ENCODE measurements at regions not wholly inside any gene's neighbourhood (a gene's known extent, or its start where the extent isn't known, plus 50 kb on each side); places are given as distances from the start of the nearest gene placed in this dataset.

GRCh38 chr10:29766753-29767152, 132.0 kb upstream of the SVIL start:
- DNase-seq (ENCODE audit: low read depth): no peak
- no peak overlapping the region for H3K4me3 ChIP-seq (ENCODE audit: low read length)
- H3K27me3 ChIP-seq (replicated peaks; ENCODE audit: control insufficient read depth, insufficient read depth, low read length): peaks cover 13% of the 10 kb centered on the region
- H3K4me1 ChIP-seq (ENCODE audit: control insufficient read depth, insufficient read depth, low read length): no peaks in the 10 kb centered on the region
- H3K9me3 ChIP-seq (ENCODE audit: control insufficient read depth, low read length): no peaks in the 10 kb centered on the region
- no peaks in the 10 kb centered on the region for H3K36me3 ChIP-seq (ENCODE audit: control insufficient read depth, insufficient read depth, low read length, severe bottlenecking)
- H3K9ac ChIP-seq (ENCODE audit: low read length): no peak overlapping the region

- Histone ChIP-seq H3K27me3 (replicated peaks; ENCODE audit: control insufficient read depth, insufficient read depth, low read length) (peaks cover 13% of the 10 kb centered on the region), H3K4me1 (ENCODE audit: control insufficient read depth, insufficient read depth, low read length) (no peaks in the 10 kb centered on the region), H3K36me3 (ENCODE audit: control insufficient read depth, insufficient read depth, low read length, severe bottlenecking) (no peaks in the 10 kb centered on the region), H3K4me3 (ENCODE audit: low read length) (no peak overlapping the region), H3K9me3 (ENCODE audit: control insufficient read depth, low read length) (no peaks in the 10 kb centered on the region), H3K9ac (ENCODE audit: low read length) (no peak overlapping the region)
- no peak for DNase-seq (ENCODE audit: low read depth)
Measured at GRCh38 chr10:29765330-29765729, 130.6 kb upstream of the SVIL start.

- Histone ChIP-seq H3K9ac (ENCODE audit: low read length) (no peak overlapping the region), H3K36me3 (ENCODE audit: control insufficient read depth, insufficient read depth, low read length, severe bottlenecking) (no peaks in the 10 kb centered on the region), H3K4me3 (ENCODE audit: low read length) (no peak overlapping the region), H3K9me3 (ENCODE audit: control insufficient read depth, low read length) (no peaks in the 10 kb centered on the region), H3K27me3 (replicated peaks; ENCODE audit: control insufficient read depth, insufficient read depth, low read length) (peaks cover 13% of the 10 kb centered on the region), H3K4me1 (ENCODE audit: control insufficient read depth, insufficient read depth, low read length) (no peaks in the 10 kb centered on the region)
- no peak for DNase-seq (ENCODE audit: low read depth)
Measured at GRCh38 chr10:29763396-29763795, 128.6 kb upstream of the SVIL start.

- Histone ChIP-seq H3K9ac (ENCODE audit: low read length) (no peak overlapping the region), H3K4me1 (ENCODE audit: control insufficient read depth, insufficient read depth, low read length) (peaks cover 10% of the 10 kb centered on the region), H3K9me3 (ENCODE audit: control insufficient read depth, low read length) (no peaks in the 10 kb centered on the region), H3K36me3 (ENCODE audit: control insufficient read depth, insufficient read depth, low read length, severe bottlenecking) (no peaks in the 10 kb centered on the region), H3K27me3 (replicated peaks; ENCODE audit: control insufficient read depth, insufficient read depth, low read length) (peaks cover 8% of the 10 kb centered on the region), H3K4me3 (ENCODE audit: low read length) (no peak overlapping the region)
- no peak for DNase-seq (ENCODE audit: low read depth)
Measured at GRCh38 chr10:29761916-29762315, 127.1 kb upstream of the SVIL start.

- Histone ChIP-seq H3K4me1 (ENCODE audit: control insufficient read depth, insufficient read depth, low read length) (peaks cover 15% of the 10 kb centered on the region), H3K27me3 (replicated peaks; ENCODE audit: control insufficient read depth, insufficient read depth, low read length) (no peaks in the 10 kb centered on the region), H3K36me3 (ENCODE audit: control insufficient read depth, insufficient read depth, low read length, severe bottlenecking) (no peaks in the 10 kb centered on the region), H3K9me3 (ENCODE audit: control insufficient read depth, low read length) (no peaks in the 10 kb centered on the region), H3K9ac (ENCODE audit: low read length) (no peak overlapping the region), H3K4me3 (ENCODE audit: low read length) (no peak overlapping the region)
- no peak for DNase-seq (ENCODE audit: low read depth)
Measured at GRCh38 chr10:29760138-29760900, 125.5 kb upstream of the SVIL start.

GRCh38 chr10:29757551-29758297, 123.0 kb upstream of the SVIL start:
- no peaks in the 10 kb centered on the region for H3K9me3 ChIP-seq (ENCODE audit: control insufficient read depth, low read length)
- no peaks in the 10 kb centered on the region for H3K27me3 ChIP-seq (replicated peaks; ENCODE audit: control insufficient read depth, insufficient read depth, low read length)
- no peak overlapping the region for H3K4me3 ChIP-seq (ENCODE audit: low read length)
- no peaks in the 10 kb centered on the region for H3K36me3 ChIP-seq (ENCODE audit: control insufficient read depth, insufficient read depth, low read length, severe bottlenecking)
- no peak for DNase-seq (ENCODE audit: low read depth)
- peaks cover 15% of the 10 kb centered on the region for H3K4me1 ChIP-seq (ENCODE audit: control insufficient read depth, insufficient read depth, low read length)
- no peak overlapping the region for H3K9ac ChIP-seq (ENCODE audit: low read length)

- peak; percentile 81 for DNase-seq (ENCODE audit: low read depth)
- H3K4me3 ChIP-seq (ENCODE audit: low read length): no peak overlapping the region
- no peaks in the 10 kb centered on the region for H3K9me3 ChIP-seq (ENCODE audit: control insufficient read depth, low read length)
- no peaks in the 10 kb centered on the region for H3K27me3 ChIP-seq (replicated peaks; ENCODE audit: control insufficient read depth, insufficient read depth, low read length)
- no peaks in the 10 kb centered on the region for H3K36me3 ChIP-seq (ENCODE audit: control insufficient read depth, insufficient read depth, low read length, severe bottlenecking)
- no peak overlapping the region for H3K9ac ChIP-seq (ENCODE audit: low read length)
- peaks cover 17% of the 10 kb centered on the region for H3K4me1 ChIP-seq (ENCODE audit: control insufficient read depth, insufficient read depth, low read length)
Measured at GRCh38 chr10:29756451-29756850, 121.7 kb upstream of the SVIL start.

GRCh38 chr10:29753283-29753682, 118.5 kb upstream of the SVIL start:
- no peak for DNase-seq (ENCODE audit: low read depth)
- Histone ChIP-seq H3K36me3 (ENCODE audit: control insufficient read depth, insufficient read depth, low read length, severe bottlenecking) (no peaks in the 10 kb centered on the region), H3K27me3 (replicated peaks; ENCODE audit: control insufficient read depth, insufficient read depth, low read length) (no peaks in the 10 kb centered on the region), H3K9ac (ENCODE audit: low read length) (no peak overlapping the region), H3K9me3 (ENCODE audit: control insufficient read depth, low read length) (no peaks in the 10 kb centered on the region), H3K4me1 (ENCODE audit: control insufficient read depth, insufficient read depth, low read length) (peaks cover 47% of the 10 kb centered on the region), H3K4me3 (ENCODE audit: low read length) (no peak overlapping the region)

- Histone ChIP-seq H3K27me3 (replicated peaks; ENCODE audit: control insufficient read depth, insufficient read depth, low read length) (no peaks in the 10 kb centered on the region), H3K4me1 (ENCODE audit: control insufficient read depth, insufficient read depth, low read length) (peaks cover 40% of the 10 kb centered on the region)
- no peak for DNase-seq (ENCODE audit: low read depth)
Measured at GRCh38 chr10:29751684-29752083, 116.9 kb upstream of the SVIL start.

GRCh38 chr10:29751240-29751639, 116.5 kb upstream of the SVIL start:
- Histone ChIP-seq H3K9ac (ENCODE audit: low read length) (peak overlapping the region; percentile 54), H3K4me3 (ENCODE audit: low read length) (no peak overlapping the region), H3K4me1 (ENCODE audit: control insufficient read depth, insufficient read depth, low read length) (peaks cover 41% of the 10 kb centered on the region), H3K36me3 (ENCODE audit: control insufficient read depth, insufficient read depth, low read length, severe bottlenecking) (no peaks in the 10 kb centered on the region), H3K9me3 (ENCODE audit: control insufficient read depth, low read length) (no peaks in the 10 kb centered on the region), H3K27me3 (replicated peaks; ENCODE audit: control insufficient read depth, insufficient read depth, low read length) (no peaks in the 10 kb centered on the region)
- DNase-seq (ENCODE audit: low read depth): no peak

More at GRCh38 chr10:29751684-29752083, 116.9 kb upstream of the SVIL start:
- Histone ChIP-seq H3K36me3 (ENCODE audit: control insufficient read depth, insufficient read depth, low read length, severe bottlenecking) (no peaks in the 10 kb centered on the region), H3K9me3 (ENCODE audit: control insufficient read depth, low read length) (no peaks in the 10 kb centered on the region), H3K4me3 (ENCODE audit: low read length) (no peak overlapping the region), H3K9ac (ENCODE audit: low read length) (peak overlapping the region; percentile 36)

GRCh38 chr10:29749150-29749549, 114.4 kb upstream of the SVIL start:
- Histone ChIP-seq H3K9me3 (ENCODE audit: control insufficient read depth, low read length) (no peaks in the 10 kb centered on the region), H3K9ac (ENCODE audit: low read length) (peak overlapping the region; percentile 63), H3K4me1 (ENCODE audit: control insufficient read depth, insufficient read depth, low read length) (peaks cover 43% of the 10 kb centered on the region), H3K4me3 (ENCODE audit: low read length) (no peak overlapping the region), H3K27me3 (replicated peaks; ENCODE audit: control insufficient read depth, insufficient read depth, low read length) (no peaks in the 10 kb centered on the region), H3K36me3 (ENCODE audit: control insufficient read depth, insufficient read depth, low read length, severe bottlenecking) (no peaks in the 10 kb centered on the region)
- DNase-seq (ENCODE audit: low read depth): peak; percentile 33
